ENCODE measurements at regions not wholly inside any gene's neighbourhood (a gene's known extent, or its start where the extent isn't known, plus 50 kb on each side); places are given as distances from the start of the nearest gene placed in this dataset.

DNA sequence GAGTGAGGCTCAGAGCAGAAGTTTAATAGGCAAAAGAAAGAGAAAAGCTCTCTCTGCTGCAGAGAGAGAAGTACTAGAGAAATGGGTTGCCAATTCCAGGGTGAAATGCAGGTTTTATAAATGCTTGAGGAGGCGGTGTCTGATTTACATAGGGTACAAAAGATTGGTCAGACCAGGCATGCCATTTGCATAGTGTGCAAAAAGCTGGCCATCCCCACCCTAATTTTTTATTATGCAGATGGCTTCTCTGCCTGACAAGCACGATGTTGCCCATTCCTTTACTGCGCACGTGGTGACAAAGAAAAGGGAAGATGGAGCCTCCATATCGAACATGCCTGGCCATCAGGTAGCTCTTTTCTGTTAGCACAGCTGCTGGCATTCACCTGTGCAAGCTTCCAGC lies 209.3 kb upstream of the PPFIA2 start:
- CTCF ChIA-PET = no interaction called here
- H3K9me3 Mint-ChIP-seq = peaks cover 15% of the 10 kb centered on the region
- TF ChIP-seq OVOL2 (CRISPR knock-in tag; IDR thresholded peaks at IDR 0.05; ENCODE audit: borderline replicate concordance) (no peak), PRDM15 (CRISPR knock-in tag; IDR thresholded peaks at IDR 0.05) (no peak), SP1 (CRISPR knock-in tag; conservative IDR thresholded peaks at IDR 0.05) (no peak), TP53 (CRISPR knock-in tag; IDR thresholded peaks at IDR 0.05) (no peak), TCF7 (CRISPR knock-in tag; IDR thresholded peaks at IDR 0.05; ENCODE audit: low read depth) (no peak), ETV6 (CRISPR knock-in tag; IDR thresholded peaks at IDR 0.05) (no peak), ZNF423 (CRISPR knock-in tag; IDR thresholded peaks at IDR 0.05) (no peak)

DNA sequence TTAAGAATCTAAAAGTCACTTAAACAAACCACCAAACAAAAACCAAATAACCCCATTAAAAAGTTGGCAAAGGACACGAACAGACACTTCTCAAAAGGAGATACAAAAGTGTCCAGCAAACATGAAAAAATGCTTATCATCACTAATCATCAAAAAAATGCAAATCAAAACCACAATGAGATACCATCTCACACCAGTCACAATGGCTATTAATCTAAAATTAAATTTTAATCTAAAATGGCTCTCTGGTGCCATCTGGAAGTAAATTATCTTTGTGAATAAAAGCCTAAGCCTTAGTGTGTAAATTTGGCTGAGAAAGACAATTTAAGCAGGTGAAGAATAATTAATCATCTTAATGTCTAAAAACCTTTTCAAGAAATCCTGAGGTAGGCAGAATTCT lies 204.5 kb upstream of the PPFIA2 start:
- ATAC-seq (no peak), DNase-seq (ENCODE audit: low spot score) (no peak)
- ChIA-PET POLR2A (no interaction called here), CTCF (no interaction called here)
- H3K36me3 Mint-ChIP-seq = no peaks in the 10 kb centered on the region
- no peak overlapping the region for H3K27ac Mint-ChIP-seq
- H3K4me3 Mint-ChIP-seq = no peak overlapping the region
- peaks cover 3% of the 10 kb centered on the region; the same call in 1 of the 2 replicates for H3K4me1 Mint-ChIP-seq
- no peaks in the 10 kb centered on the region for H3K27me3 Mint-ChIP-seq (ENCODE audit: low read depth)
- H3K9me3 Mint-ChIP-seq = no peaks in the 10 kb centered on the region
- TF ChIP-seq ZNF396 (CRISPR knock-in tag; IDR thresholded peaks at IDR 0.05; ENCODE audit: borderline replicate concordance) = no peak
- no peak for TF ChIP-seq EMX1 (CRISPR knock-in tag; IDR thresholded peaks at IDR 0.05)
- no peak for TF ChIP-seq TEAD1 (CRISPR knock-in tag; IDR thresholded peaks at IDR 0.05)
- no peak for TF ChIP-seq SMAD4 (CRISPR knock-in tag; IDR thresholded peaks at IDR 0.05)
- TF ChIP-seq, protein P1, sequence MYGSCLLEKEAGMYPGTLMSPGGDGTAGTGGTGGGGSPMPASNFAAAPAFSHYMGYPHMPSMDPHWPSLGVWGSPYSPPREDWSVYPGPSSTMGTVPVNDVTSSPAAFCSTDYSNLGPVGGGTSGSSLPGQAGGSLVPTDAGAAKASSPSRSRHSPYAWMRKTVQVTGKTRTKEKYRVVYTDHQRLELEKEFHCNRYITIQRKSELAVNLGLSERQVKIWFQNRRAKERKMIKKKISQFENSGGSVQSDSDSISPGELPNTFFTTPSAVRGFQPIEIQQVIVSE (CRISPR knock-in tag; IDR thresholded peaks at IDR 0.05; ENCODE audit: borderline replicate concordance) = no peak
- no peak for TF ChIP-seq ESRRA (CRISPR knock-in tag; IDR thresholded peaks at IDR 0.05; ENCODE audit: borderline replicate concordance)
- TF ChIP-seq CTCF (IDR thresholded peaks at IDR 0.05) = no peak
- TF ChIP-seq TP53 (CRISPR knock-in tag; IDR thresholded peaks at IDR 0.05) = no peak
- no peak for TF ChIP-seq ATF6 (CRISPR knock-in tag; IDR thresholded peaks at IDR 0.05)
- no peak for TF ChIP-seq GABPB1 (CRISPR knock-in tag; IDR thresholded peaks at IDR 0.05)
- no peak for TF ChIP-seq ATF1 (CRISPR knock-in tag; IDR thresholded peaks at IDR 0.05)
- TF ChIP-seq NFE2L1 (CRISPR knock-in tag; IDR thresholded peaks at IDR 0.05) = no peak
- no peak for TF ChIP-seq RELA (CRISPR knock-in tag; IDR thresholded peaks at IDR 0.05; ENCODE audit: borderline replicate concordance)
- no peak for TF ChIP-seq NR2C2 (CRISPR knock-in tag; IDR thresholded peaks at IDR 0.05)
- TF ChIP-seq ATF2 (CRISPR knock-in tag; IDR thresholded peaks at IDR 0.05; ENCODE audit: borderline replicate concordance, low read depth) = no peak
- TF ChIP-seq, protein P2, sequence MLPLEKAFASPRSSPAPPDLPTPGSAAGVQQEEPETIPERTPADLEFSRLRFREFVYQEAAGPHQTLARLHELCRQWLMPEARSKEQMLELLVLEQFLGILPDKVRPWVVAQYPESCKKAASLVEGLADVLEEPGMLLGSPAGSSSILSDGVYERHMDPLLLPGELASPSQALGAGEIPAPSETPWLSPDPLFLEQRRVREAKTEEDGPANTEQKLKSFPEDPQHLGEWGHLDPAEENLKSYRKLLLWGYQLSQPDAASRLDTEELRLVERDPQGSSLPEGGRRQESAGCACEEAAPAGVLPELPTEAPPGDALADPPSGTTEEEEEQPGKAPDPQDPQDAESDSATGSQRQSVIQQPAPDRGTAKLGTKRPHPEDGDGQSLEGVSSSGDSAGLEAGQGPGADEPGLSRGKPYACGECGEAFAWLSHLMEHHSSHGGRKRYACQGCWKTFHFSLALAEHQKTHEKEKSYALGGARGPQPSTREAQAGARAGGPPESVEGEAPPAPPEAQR (CRISPR knock-in tag; IDR thresholded peaks at IDR 0.05) = no peak
- no peak for TF ChIP-seq E2F4 (CRISPR knock-in tag; IDR thresholded peaks at IDR 0.05; ENCODE audit: borderline replicate concordance, low read depth)
- no peak for TF ChIP-seq MXD4 (CRISPR knock-in tag; IDR thresholded peaks at IDR 0.05; ENCODE audit: borderline replicate concordance)

More for the DNA sequence above, 209.3 kb upstream of the PPFIA2 start:
- peaks cover 9% of the 10 kb centered on the region for H3K4me1 Mint-ChIP-seq
- POLR2A ChIA-PET = no interaction called here
- no peak for DNase-seq (ENCODE audit: low spot score)
- H3K27ac Mint-ChIP-seq = no peak overlapping the region
- no peak overlapping the region for H3K4me3 Mint-ChIP-seq
- H3K27me3 Mint-ChIP-seq (ENCODE audit: low read depth) = no peaks in the 10 kb centered on the region
- H3K36me3 Mint-ChIP-seq = 0 out of 2 replicates have a peak, but pooled peaks cover 5% of the 10 kb centered on the region
- ATAC-seq = no peak
